Fibroblast of mammary gland (primary cell): ENCODE measurements at regions not wholly inside any gene's neighbourhood (a gene's known extent, or its start where the extent isn't known, plus 50 kb on each side); places are given as distances from the start of the nearest gene placed in this dataset.
A peak's percentile ranks its signal among the peaks of the same experiment; 100 is the strongest.
"Not testable (repeated sequence)": the region's sequence is repeated elsewhere in the genome, so short reads cannot be mapped to it uniquely, and the experiment has no call there.

Experiments used
- DNase-seq: peaks from one replicate; pipeline ENCODE4 v3.0.0-alpha.2; 2010; ENCODE audit warnings: low read depth
- H3K4me3 ChIP-seq: 2 replicates; pipeline ENCODE4 v1.5.1; 2011; ENCODE audit warnings: low read depth, mild to moderate bottlenecking, low read length, moderate library complexity; ENCODE audit not compliant: control insufficient read depth
- CTCF ChIP-seq: conservative IDR thresholded peaks from 2 replicates; pipeline ENCODE4 v1.5.1; 2011; ENCODE audit warnings: low read depth, low read length, inconsistent platforms; ENCODE audit not compliant: control insufficient read depth, insufficient read depth

GRCh38 chrX:21194526-21194925 is 179.7 kb upstream of the CNKSR2 start:
- H3K4me3 ChIP-seq, result no peak overlapping the region
- TF ChIP-seq CTCF, result no peak
- no peak for DNase-seq

- TF ChIP-seq CTCF, result no peak
- H3K4me3 ChIP-seq, result no peak overlapping the region
- DNase-seq, result no peak
These were observed 167.1 kb upstream of the CNKSR2 start for GRCh38 chrX:21207080-21207479.

- not testable (repeated sequence) for H3K4me3 ChIP-seq, DNase-seq
These were observed 155.0 kb upstream of the CNKSR2 start for GRCh38 chrX:21219208-21219607.

GRCh38 chrX:21225643-21226042 is 148.6 kb upstream of the CNKSR2 start:
- peak; percentile 64 for DNase-seq
- no peak overlapping the region for H3K4me3 ChIP-seq
- no peak for TF ChIP-seq CTCF

- not testable (repeated sequence) for DNase-seq
These were observed 145.2 kb upstream of the CNKSR2 start for GRCh38 chrX:21228974-21229373.

GRCh38 chrX:21255032-21255618 is 119.1 kb upstream of the CNKSR2 start:
- no peak for DNase-seq

More at GRCh38 chrX:21228974-21229373, 145.2 kb upstream of the CNKSR2 start:
- H3K4me3 ChIP-seq, result not testable (repeated sequence)

GRCh38 chrX:21266949-21267348 is 107.3 kb upstream of the CNKSR2 start:
- DNase-seq, result no peak
- TF ChIP-seq CTCF, result no peak
- no peak overlapping the region for H3K4me3 ChIP-seq

More at GRCh38 chrX:21255032-21255618, 119.1 kb upstream of the CNKSR2 start:
- no peak overlapping the region for H3K4me3 ChIP-seq
- TF ChIP-seq CTCF, result no peak

GRCh38 chrX:21276736-21277433 is 97.3 kb upstream of the CNKSR2 start:
- H3K4me3 ChIP-seq, result no peak overlapping the region
- no peak for TF ChIP-seq CTCF
- no peak for DNase-seq
